Astrocyte (in vitro differentiated cells and primary cell): ENCODE measurements at regions not wholly inside any gene's neighbourhood (a gene's known extent, or its start where the extent isn't known, plus 50 kb on each side); places are given as distances from the start of the nearest gene placed in this dataset.

Experiments
- CTCF ChIP-seq: IDR thresholded peaks from 2 replicates; pipeline ENCODE4 v1.5.1; 2011; ENCODE audit warnings: low read depth, mild to moderate bottlenecking, inconsistent platforms, low read length, moderate library complexity; ENCODE audit not compliant: insufficient read depth
- EZH2 ChIP-seq: IDR thresholded peaks from 2 replicates; pipeline ENCODE4 v1.6.1; 2012; ENCODE audit warnings: mild to moderate bottlenecking, low read length, inconsistent platforms; ENCODE audit not compliant: insufficient read depth

GRCh38 chr13:83709426-83710132 is 172.7 kb downstream of the SLITRK1 start:
- TF ChIP-seq CTCF (no peak), EZH2 (no peak)
